ENCODE measurements at regions not wholly inside any gene's neighbourhood (a gene's known extent, or its start where the extent isn't known, plus 50 kb on each side); places are given as distances from the start of the nearest gene placed in this dataset.

GRCh38 chr20:56964901-56965300 lies 301.5 kb downstream of the BMP7 start:
- intact Hi-C loops (cut with micrococcal nuclease; ENCODE audit: unreplicated experiment) (no loop called here), in situ Hi-C loops (cut with HindIII; ENCODE audit: low pct_unique_long_range_greater_than_20kb, low sequenced_read_pairs) (no loop called here)
- DNase-seq (ENCODE audit: low read depth, low spot score) (no peak), ATAC-seq (no peak)
- ChIA-PET CTCF (no interaction called here), POLR2A (no interaction called here)
- TF ChIP-seq TCF7L2 (IDR thresholded peaks at IDR 0.05; ENCODE audit: low read depth, low read length) (no peak), REST (IDR thresholded peaks at IDR 0.05; ENCODE audit: insufficient read depth in 1 of 2, low read depth in 2 of 2, low read length in 1 of 2) (no peak), SIN3A (IDR thresholded peaks at IDR 0.05; ENCODE audit: borderline replicate concordance, insufficient read depth, low read depth, low read length) (no peak), POLR2AphosphoS5 (IDR thresholded peaks at IDR 0.05; ENCODE audit: low read depth, low read length) (no peak)
- TF ChIP-seq, protein P1, sequence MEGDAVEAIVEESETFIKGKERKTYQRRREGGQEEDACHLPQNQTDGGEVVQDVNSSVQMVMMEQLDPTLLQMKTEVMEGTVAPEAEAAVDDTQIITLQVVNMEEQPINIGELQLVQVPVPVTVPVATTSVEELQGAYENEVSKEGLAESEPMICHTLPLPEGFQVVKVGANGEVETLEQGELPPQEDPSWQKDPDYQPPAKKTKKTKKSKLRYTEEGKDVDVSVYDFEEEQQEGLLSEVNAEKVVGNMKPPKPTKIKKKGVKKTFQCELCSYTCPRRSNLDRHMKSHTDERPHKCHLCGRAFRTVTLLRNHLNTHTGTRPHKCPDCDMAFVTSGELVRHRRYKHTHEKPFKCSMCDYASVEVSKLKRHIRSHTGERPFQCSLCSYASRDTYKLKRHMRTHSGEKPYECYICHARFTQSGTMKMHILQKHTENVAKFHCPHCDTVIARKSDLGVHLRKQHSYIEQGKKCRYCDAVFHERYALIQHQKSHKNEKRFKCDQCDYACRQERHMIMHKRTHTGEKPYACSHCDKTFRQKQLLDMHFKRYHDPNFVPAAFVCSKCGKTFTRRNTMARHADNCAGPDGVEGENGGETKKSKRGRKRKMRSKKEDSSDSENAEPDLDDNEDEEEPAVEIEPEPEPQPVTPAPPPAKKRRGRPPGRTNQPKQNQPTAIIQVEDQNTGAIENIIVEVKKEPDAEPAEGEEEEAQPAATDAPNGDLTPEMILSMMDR (IDR thresholded peaks at IDR 0.05), result no peak
- Histone ChIP-seq H3K27me3 (ENCODE audit: control insufficient read depth, insufficient read depth, low read length) (no peaks in the 10 kb centered on the region), H3K36me3 (ENCODE audit: control insufficient read depth, insufficient read depth, low read length) (no peaks in the 10 kb centered on the region), H3K9me3 (ENCODE audit: control insufficient read depth, insufficient read depth, low read depth, low read length) (no peaks in the 10 kb centered on the region), H3K4me3 (ENCODE audit: low read depth in 2 of 2, low read length in 2 of 2) (no peak overlapping the region), H3K27ac (ENCODE audit: low read length) (no peak overlapping the region), H3K4me1 (ENCODE audit: control insufficient read depth, insufficient read depth, low read length) (no peaks in the 10 kb centered on the region)
- no TSS peak for BruUV-seq (replicated peaks)

DNA sequence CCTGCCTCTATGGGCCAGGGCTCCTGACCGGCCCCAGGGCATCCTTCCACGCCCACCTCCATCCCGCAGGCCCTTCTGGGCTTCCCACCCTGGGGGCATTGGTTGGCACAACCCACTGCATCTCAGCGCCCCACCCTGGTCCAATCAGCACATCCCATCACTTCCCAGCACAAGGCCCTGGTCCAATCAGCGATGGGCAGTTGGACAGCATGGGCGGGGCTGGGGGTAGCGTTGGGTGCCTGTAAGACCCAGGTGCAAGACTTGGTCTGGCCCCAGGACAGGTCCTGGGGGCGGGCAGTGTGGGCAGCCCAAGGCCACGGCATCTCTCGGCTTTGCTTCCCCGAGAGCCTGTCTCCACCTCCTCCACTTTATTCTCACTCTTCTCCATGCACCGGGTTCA lies 298.5 kb downstream of the BMP7 start:
- no peaks in the 10 kb centered on the region for H3K4me1 ChIP-seq (ENCODE audit: control insufficient read depth, insufficient read depth, low read length)
- CTCF ChIA-PET, result no interaction called here
- no peak for ATAC-seq
- intact Hi-C loops (cut with micrococcal nuclease; ENCODE audit: unreplicated experiment), result no loop called here
- no peak for TF ChIP-seq REST (IDR thresholded peaks at IDR 0.05; ENCODE audit: insufficient read depth in 1 of 2, low read depth in 2 of 2, low read length in 1 of 2)
- H3K36me3 ChIP-seq (ENCODE audit: control insufficient read depth, insufficient read depth, low read length), result no peaks in the 10 kb centered on the region
- POLR2A ChIA-PET, result no interaction called here
- H3K27me3 ChIP-seq (ENCODE audit: control insufficient read depth, insufficient read depth, low read length), result no peaks in the 10 kb centered on the region
- in situ Hi-C loops (cut with HindIII; ENCODE audit: low pct_unique_long_range_greater_than_20kb, low sequenced_read_pairs), result no loop called here
- no peak overlapping the region for H3K4me3 ChIP-seq (ENCODE audit: low read depth in 2 of 2, low read length in 2 of 2)
- BruUV-seq (replicated peaks), result no TSS peak
- H3K27ac ChIP-seq (ENCODE audit: low read length), result no peak overlapping the region
- DNase-seq (ENCODE audit: low read depth, low spot score), result no peak
- no peaks in the 10 kb centered on the region for H3K9me3 ChIP-seq (ENCODE audit: control insufficient read depth, insufficient read depth, low read depth, low read length)
